K562 (cell line): ENCODE measurements at regions not wholly inside any gene's neighbourhood (a gene's known extent, or its start where the extent isn't known, plus 50 kb on each side); places are given as distances from the start of the nearest gene placed in this dataset.

Experiments
- ATAC-seq: fragments of 200-7000 bp; cut with Tn5 transposase; 3 replicates; pipeline ENCODE4 v1.9.1; 2020; ENCODE audit warnings: moderate library complexity
- BruUV-seq: library from RNA; stranded (reverse); fragments of 400-500 nt; replicated peaks from 2 replicates; lab custom pipeline; 2021; lab: Mats Ljungman, UMichigan
- CTCF ChIA-PET: fragments of 300-600 bp; formaldehyde crosslinking; extraction: SDS; loops from one replicate; lab custom pipeline; 2021; ENCODE audit warnings: low intra/inter-chr PET ratio; lab: Yijun Ruan, JAX
- POLR2A ChIA-PET: fragments of 300-600, 350-650 bp; sonication (Branson Sonifier 250); formaldehyde crosslinking; extraction: SDS; loops from one replicate; lab custom pipeline; 2021; ENCODE audit warnings: antibody characterized with exemption, inconsistent platforms; lab: Yijun Ruan, JAX
- DNase-seq, 4 experiments: peaks; one replicate each; pipeline versions ENCODE4 v3.0.0 to v3.0.0-alpha.2; 2011 to 2018; ENCODE audit warnings: low spot score in 3 of 4, mixed read lengths in 3 of 4; ENCODE audit errors: extremely low read depth in 1 of 4
- FAIRE-seq: peaks from 2 replicates; lab custom pipeline; 2011; peaks lifted over from hg19 to GRCh38; lab: Jason Lieb, UNC
- H2AFZ ChIP-seq: 2 replicates; pipeline ENCODE4 v1.6.0; 2011; ENCODE audit warnings: low read depth, low read length, control low read depth, inconsistent platforms
- H3K27ac ChIP-seq: fragments of 200-600 bp; 3 replicates; pipeline ENCODE4 v1.8.0; 2011; ENCODE audit warnings: low read depth, mild to moderate bottlenecking, control low read depth, inconsistent platforms, low read length, moderate library complexity, mixed read lengths; ENCODE audit errors: extremely low read depth
- H3K27me3 ChIP-seq, 2 experiments: fragments of 300-600 bp in 1 of 2; 2 replicates in 1 of 2; 3 replicates in 1 of 2; pipeline versions ENCODE4 v1.6.0 to v1.8.0; 2011; ENCODE audit warnings: inconsistent platforms in 2 of 2, low read length in 2 of 2, mild to moderate bottlenecking in 1 of 2, mixed read lengths in 1 of 2, moderate library complexity in 1 of 2; ENCODE audit not compliant: control insufficient read depth in 2 of 2, insufficient read depth in 2 of 2
- H3K36me3 ChIP-seq: fragments of 300-600 bp; 3 replicates; pipeline ENCODE4 v1.8.0; 2011; ENCODE audit warnings: mild to moderate bottlenecking, low read length, inconsistent platforms; ENCODE audit not compliant: control insufficient read depth, insufficient read depth
- H3K4me1 ChIP-seq, 2 experiments: fragments of 200-600 bp in 1 of 2; replicated peaks in 1 of 2; 2 replicates in 1 of 2; 3 replicates in 1 of 2; pipeline versions ENCODE4 v1.5.1 to v1.8.0; 2011; ENCODE audit warnings: inconsistent platforms in 2 of 2, low read length in 2 of 2, mild to moderate bottlenecking in 1 of 2, mixed read lengths in 1 of 2, moderate library complexity in 1 of 2; ENCODE audit not compliant: control insufficient read depth in 2 of 2, insufficient read depth in 2 of 2
- H3K4me2 ChIP-seq: 2 replicates; pipeline ENCODE4 v1.6.1; 2011; ENCODE audit warnings: low read length, control low read depth, inconsistent platforms, mixed read lengths; ENCODE audit not compliant: insufficient read depth
- H3K4me3 ChIP-seq: fragments of 200-600 bp; sonication (generic), shearing (Covaris generic); 2 replicates; pipeline ENCODE4 v1.5.1; 2016; ENCODE audit warnings: control low read depth, inconsistent platforms
- H3K79me2 ChIP-seq: fragments of 200-600 bp; 3 replicates; pipeline ENCODE4 v1.8.0; 2011; ENCODE audit warnings: low read length, inconsistent platforms; ENCODE audit not compliant: control insufficient read depth, insufficient read depth
- H3K9ac ChIP-seq, 2 experiments: 2 replicates each; pipeline versions ENCODE4 v1.6.0 to v1.6.1; 2011; ENCODE audit warnings: low read depth in 2 of 2, low read length in 2 of 2, control low read depth in 1 of 2, inconsistent platforms in 1 of 2, mild to moderate bottlenecking in 1 of 2, mixed read lengths in 1 of 2; ENCODE audit not compliant: insufficient read depth in 1 of 2
- H3K9me1 ChIP-seq: one replicate; pipeline ENCODE4 v1.6.0; 2011; ENCODE audit warnings: inconsistent platforms, mild to moderate bottlenecking, low read length, moderate library complexity; ENCODE audit not compliant: control insufficient read depth, insufficient read depth
- H3K9me3 ChIP-seq: replicated peaks from 2 replicates; pipeline ENCODE4 v1.5.1; 2011; ENCODE audit warnings: low read depth, low read length, inconsistent platforms; ENCODE audit not compliant: control insufficient read depth, insufficient read depth
- H4K20me1 ChIP-seq: replicated peaks from 2 replicates; pipeline ENCODE4 v1.6.1; 2011; ENCODE audit warnings: low read length, inconsistent platforms, mixed read lengths; ENCODE audit not compliant: control insufficient read depth, insufficient read depth
- HNRNPLL ChIP-seq: fragments of 200-400 bp; formaldehyde crosslinking; IDR thresholded peaks from 2 replicates; pipeline ENCODE4 v1.6.1; 2017; ENCODE audit warnings: low read length, low read depth, mild to moderate bottlenecking; ENCODE audit not compliant: poor library complexity, severe bottlenecking
- KDM4B ChIP-seq, 2 experiments: fragments of 450-650 bp in 1 of 2; sonication (generic) in 1 of 2; IDR thresholded peaks; 2 replicates each; pipeline ENCODE4 v1.6.1; 2016 to 2017; ENCODE audit warnings: borderline replicate concordance in 2 of 2, antibody characterized with exemption in 1 of 2, low read depth in 1 of 2, mild to moderate bottlenecking in 1 of 2
- MYC ChIP-seq, 2 experiments: fragments of 250-450 bp in 1 of 2; sonication (Bioruptor Pico) in 1 of 2; IDR thresholded peaks; 2 replicates each; pipeline versions ENCODE4 v1.5.1 to v1.6.1; 2012 to 2021; ENCODE audit warnings: low read depth in 2 of 2, borderline replicate concordance in 1 of 2, improper control_type of control experiment in 1 of 2, low read length in 1 of 2, mild to moderate bottlenecking in 1 of 2, moderate library complexity in 1 of 2
- NR4A1 ChIP-seq, 2 experiments: fragments of 250-450 bp in 1 of 2; fragments of 450-650 bp in 1 of 2; sonication (Bioruptor Pico) in 1 of 2; IDR thresholded peaks; 2 replicates each; pipeline versions ENCODE4 v1.4.0 to v1.6.1; 2016 to 2020; ENCODE audit warnings: mild to moderate bottlenecking in 2 of 2, missing compliant biosample characterization in 1 of 2, missing genetic modification characterization in 1 of 2, moderate library complexity in 1 of 2
- STAT6 ChIP-seq: sonication (generic); formaldehyde crosslinking; IDR thresholded peaks from 2 replicates; pipeline ENCODE4 v1.8.1; 2023; ENCODE audit warnings: mild to moderate bottlenecking, missing genetic modification reagents
- in situ Hi-C: fragments of 300-500 bp; cut with MboI; formaldehyde crosslinking; loops from 4 replicates; pipeline ENCODE4 v1.15.0; 2018; ENCODE audit warnings: inconsistent platforms, mixed read lengths
- intact Hi-C: fragments of 100-400 bp; cut with micrococcal nuclease; formaldehyde crosslinking; loops from 2 replicates; pipeline ENCODE4 v1.14.2; 2022
- TF ChIP-seq, protein P1 (sequence below): fragments of 250-450 bp; sonication (Bioruptor Pico); IDR thresholded peaks from 2 replicates; pipeline ENCODE4 v1.8.0; 2021; ENCODE audit warnings: moderate library complexity, mild to moderate bottlenecking, inconsistent platforms

GRCh38 chr12:63319386-63319785 lies 168.4 kb upstream of the AVPR1A start:
- CTCF ChIA-PET = no interaction called here
- ATAC-seq = no peak
- no TSS peak for BruUV-seq

More at GRCh38 chr12:63319386-63319785, 168.4 kb upstream of the AVPR1A start:
- TF ChIP-seq NR4A1 (CRISPR knock-in tag; IDR thresholded peaks at IDR 0.05) = no peak
- TF ChIP-seq NR4A1 (tag; IDR thresholded peaks at IDR 0.05) = no peak
- TF ChIP-seq, protein P1, sequence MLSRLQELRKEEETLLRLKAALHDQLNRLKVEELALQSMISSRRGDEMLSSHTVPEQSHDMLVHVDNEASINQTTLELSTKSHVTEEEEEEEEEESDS = no peak
- TF ChIP-seq STAT6 (CRISPR knock-in tag) = no peak
- no peak for TF ChIP-seq MYC (IDR thresholded peaks at IDR 0.05; ENCODE audit: low read depth, low read length)
- no peak for TF ChIP-seq MYC (CRISPR knock-in tag; IDR thresholded peaks at IDR 0.05; ENCODE audit: borderline replicate concordance, low read depth)
- no peak for TF ChIP-seq HNRNPLL
- TF ChIP-seq KDM4B (IDR thresholded peaks at IDR 0.05; ENCODE audit: borderline replicate concordance in 2 of 2, low read depth in 1 of 2) = no peak
- Histone ChIP-seq H3K9ac (no peak overlapping the region), H4K20me1 (no peaks in the 10 kb centered on the region), H3K27ac (no peak overlapping the region), H3K4me2 (no peak overlapping the region), H3K27me3 (no peaks in the 10 kb centered on the region), H3K9me3 (no peaks in the 10 kb centered on the region), H2AFZ (no peak overlapping the region), H3K4me1 (no peaks in the 10 kb centered on the region), H3K36me3 (no peaks in the 10 kb centered on the region), H3K4me3 (no peak overlapping the region), H3K79me2 (no peaks in the 10 kb centered on the region), H3K9me1 (no peaks in the 10 kb centered on the region)
- no peak for DNase-seq
- in situ Hi-C loops (no loop called here), intact Hi-C loops (no loop called here)
- POLR2A ChIA-PET = no interaction called here
- FAIRE-seq = no peak
